SK-N-SH (cell line): ENCODE measurements at regions not wholly inside any gene's neighbourhood (a gene's known extent, or its start where the extent isn't known, plus 50 kb on each side); places are given as distances from the start of the nearest gene placed in this dataset.

Experiments used
- CTCF ChIA-PET: fragments of 300-600, 350-600 bp; formaldehyde crosslinking; extraction: SDS; loops from one replicate; lab custom pipeline; 2021; lab: Yijun Ruan, JAX
- POLR2A ChIA-PET: fragments of 350-600 bp; sonication (Branson Sonifier 250); formaldehyde crosslinking; extraction: SDS; loops from one replicate; lab custom pipeline; 2020; ENCODE audit warnings: antibody characterized with exemption, inconsistent platforms; lab: Yijun Ruan, JAX
- DNase-seq: peaks from one replicate; pipeline ENCODE4 v3.0.0; 2012
- H2AFZ ChIP-seq: fragments of 200-600 bp; sonication (generic); 2 replicates; pipeline ENCODE4 v1.8.1; 2016; ENCODE audit warnings: antibody characterized with exemption, mild to moderate bottlenecking, low read depth
- H3F3A ChIP-seq: fragments of 200-600 bp; sonication (generic); replicated peaks from 2 replicates; pipeline ENCODE3; 2016; ENCODE audit warnings: antibody characterized with exemption, mild to moderate bottlenecking; ENCODE audit not compliant: insufficient read depth
- H3K27ac ChIP-seq, 2 experiments: fragments of 200-500 bp in 1 of 2; fragments of 200-600 bp in 1 of 2; sonication (Bioruptor generic) in 1 of 2; sonication (generic), shearing (Covaris generic) in 1 of 2; 2 replicates each; pipeline versions ENCODE4 v1.5.1 to v1.6.1; 2014 to 2016; ENCODE audit warnings: low read depth in 2 of 2, inconsistent platforms in 1 of 2, low read length in 1 of 2, mild to moderate bottlenecking in 1 of 2, mixed read lengths in 1 of 2
- H3K27me3 ChIP-seq: fragments of 200-600 bp; sonication (generic), shearing (Covaris generic); 2 replicates; pipeline ENCODE4 v1.6.1; 2016; ENCODE audit warnings: mixed run types; ENCODE audit not compliant: insufficient read depth
- H3K36me3 ChIP-seq, 2 experiments: fragments of 200-500 bp in 1 of 2; fragments of 200-600 bp in 1 of 2; sonication (Bioruptor generic) in 1 of 2; sonication (generic) in 1 of 2; replicated peaks in 1 of 2; 2 replicates each; pipeline versions ENCODE3 to v1.5.1; 2014 to 2016; ENCODE audit warnings: low read length in 1 of 2, mild to moderate bottlenecking in 1 of 2; ENCODE audit not compliant: insufficient read depth in 2 of 2, control insufficient read depth in 1 of 2
- H3K4me1 ChIP-seq, 2 experiments: fragments of 200-500 bp in 1 of 2; fragments of 200-600 bp in 1 of 2; sonication (Bioruptor generic) in 1 of 2; sonication (generic), shearing (Covaris generic) in 1 of 2; 2 replicates each; pipeline versions ENCODE4 v1.5.1 to v1.6.1; 2014 to 2016; ENCODE audit warnings: low read depth in 1 of 2, low read length in 1 of 2, mixed run types in 1 of 2; ENCODE audit not compliant: insufficient read depth in 2 of 2, control insufficient read depth in 1 of 2
- H3K4me2 ChIP-seq: fragments of 200-600 bp; sonication (generic), shearing (Covaris generic); 2 replicates; pipeline ENCODE4 v1.6.1; 2017; ENCODE audit warnings: mixed run types
- H3K4me3 ChIP-seq, 2 experiments: fragments of 200-500 bp in 1 of 2; fragments of 200-600 bp in 1 of 2; sonication (Bioruptor generic) in 1 of 2; sonication (generic), shearing (Covaris generic) in 1 of 2; 2 replicates each; pipeline versions ENCODE4 v1.5.1 to v1.8.1; 2014 to 2016; ENCODE audit warnings: low read depth in 2 of 2, inconsistent platforms in 1 of 2, low read length in 1 of 2, mild to moderate bottlenecking in 1 of 2, mixed read lengths in 1 of 2, moderate library complexity in 1 of 2
- H3K79me2 ChIP-seq: fragments of 200-600 bp; sonication (generic); 2 replicates; pipeline ENCODE4 v1.8.1; 2017; ENCODE audit warnings: mild to moderate bottlenecking; ENCODE audit not compliant: insufficient read depth
- H3K9ac ChIP-seq: fragments of 200-600 bp; sonication (generic); 2 replicates; pipeline ENCODE4 v1.6.1; 2017; ENCODE audit warnings: mixed run types
- H3K9me2 ChIP-seq: fragments of 200-600 bp; sonication (generic); 2 replicates; pipeline ENCODE4 v1.6.1; 2017; ENCODE audit warnings: mixed run types
- H3K9me3 ChIP-seq: fragments of 200-600 bp; sonication (generic); 2 replicates; pipeline ENCODE4 v1.6.1; 2017; ENCODE audit warnings: mixed run types, mild to moderate bottlenecking, moderate library complexity
- H4K20me1 ChIP-seq: fragments of 200-600 bp; sonication (generic); 2 replicates; pipeline ENCODE4 v1.6.1; 2017; ENCODE audit warnings: mild to moderate bottlenecking, mixed run types; ENCODE audit not compliant: insufficient read depth
- ELF1 ChIP-seq: IDR thresholded peaks from 2 replicates; pipeline ENCODE4 v1.4.0; 2012
- EP300 ChIP-seq, 2 experiments: IDR thresholded peaks; 2 replicates each; pipeline versions ENCODE4 v1.4.0 to v1.6.1; 2012; ENCODE audit warnings: borderline replicate concordance in 1 of 2, low read depth in 1 of 2, low read length in 1 of 2
- GATA2 ChIP-seq: sonication (generic); formaldehyde crosslinking; IDR thresholded peaks from 2 replicates; pipeline ENCODE4 v1.5.0; 2020; ENCODE audit warnings: mild to moderate bottlenecking, missing genetic modification reagents
- MXI1 ChIP-seq: IDR thresholded peaks from 2 replicates; pipeline ENCODE4 v1.6.1; 2012; ENCODE audit warnings: mild to moderate bottlenecking, low read depth, low read length, improper control_type of control experiment
- RAD21 ChIP-seq: IDR thresholded peaks from 2 replicates; pipeline ENCODE4 v1.6.1; 2012; ENCODE audit warnings: mild to moderate bottlenecking, low read length
- RCOR1 ChIP-seq: fragments of 150-350 bp; IDR thresholded peaks from 2 replicates; pipeline ENCODE4 v1.6.1; 2017; ENCODE audit warnings: antibody characterized with exemption, low read length
- REST ChIP-seq: IDR thresholded peaks from 2 replicates; pipeline ENCODE4 v1.6.1; 2012; ENCODE audit warnings: mild to moderate bottlenecking, low read depth, low read length, moderate library complexity
- RFX5 ChIP-seq: IDR thresholded peaks from 2 replicates; pipeline ENCODE4 v1.6.1; 2012; ENCODE audit warnings: mild to moderate bottlenecking, improper control_type of control experiment, low read length
- SMC3 ChIP-seq: IDR thresholded peaks from 2 replicates; pipeline ENCODE4 v1.6.1; 2012; ENCODE audit warnings: low read depth, low read length, improper control_type of control experiment
- YY1 ChIP-seq: IDR thresholded peaks from 2 replicates; pipeline ENCODE4 v1.4.0; 2012; ENCODE audit warnings: low read depth, mild to moderate bottlenecking
- WGBS: methylation state at CpG from one replicate; pipeline ENCODE4 v1.1.6; 2017; ENCODE audit warnings: low lambda C conversion rate; 5-methylcytosine and 5-hydroxymethylcytosine counted together

- ChIA-PET CTCF (no interaction called here), POLR2A (no interaction called here)
- Histone ChIP-seq H3K9me2 (no peaks in the 10 kb centered on the region), H3K4me3 (no peak overlapping the region), H3K4me2 (no peak overlapping the region), H3K4me1 (peaks cover 0 to 6% of the 10 kb centered on the region in 2 experiments; a peak in 1 of 4 replicates), H3K9me3 (no peaks in the 10 kb centered on the region), H3K27ac (peak overlapping the region in 1 of 2 experiments; percentile 67; a peak in 2 of 4 replicates), H3K36me3 (no peaks in the 10 kb centered on the region), H3F3A (no peaks in the 10 kb centered on the region), H3K79me2 (no peaks in the 10 kb centered on the region), H2AFZ (no peak overlapping the region), H3K27me3 (no peaks in the 10 kb centered on the region), H4K20me1 (no peaks in the 10 kb centered on the region), H3K9ac (no peak overlapping the region)
- peak; percentile 12 for DNase-seq
- 52% methylated on average over 2 of the region's 2 CpGs for WGBS
- TF ChIP-seq SMC3 (no peak), ELF1 (no peak), EP300 (IDR thresholded peaks at IDR 0.05; ENCODE audit: borderline replicate concordance in 1 of 2, low read depth in 1 of 2, low read length in 1 of 2) (peak in 1 of 2 experiments; percentile 73; a peak in 1 of 4 replicates), GATA2 (CRISPR knock-in tag) (peak; percentile 84; the same call in 1 of the 2 replicates), RCOR1 (peak; percentile 8; the same call in 1 of the 2 replicates), MXI1 (no peak), REST (no peak), RFX5 (no peak)
These were observed 506.5 kb downstream of the ISL1 start for GRCh38 chr5:51889703-51890102.

GRCh38 chr5:51890435-51891116 lies 507.3 kb downstream of the ISL1 start:
- POLR2A ChIA-PET = no interaction called here
- DNase-seq = no peak
- no peaks in the 10 kb centered on the region for H3K27me3 ChIP-seq
- H3K36me3 ChIP-seq = no peaks in the 10 kb centered on the region
- peak overlapping the region in 1 of 2 experiments; percentile 67; a peak in 2 of 4 replicates for H3K27ac ChIP-seq
- no peaks in the 10 kb centered on the region for H3K79me2 ChIP-seq
- no peaks in the 10 kb centered on the region for H3K9me3 ChIP-seq
- no peak overlapping the region for H3K4me2 ChIP-seq
- 46% methylated on average over 5 of the region's 5 CpGs for WGBS
- H3K9ac ChIP-seq = no peak overlapping the region
- H4K20me1 ChIP-seq = no peaks in the 10 kb centered on the region
- no peak overlapping the region for H3K4me3 ChIP-seq
- H3K9me2 ChIP-seq = no peaks in the 10 kb centered on the region
- TF ChIP-seq YY1 = no peak
- TF ChIP-seq RCOR1 = no peak
- TF ChIP-seq GATA2 (CRISPR knock-in tag) = peak; percentile 82
- TF ChIP-seq RAD21 = no peak
- CTCF ChIA-PET = no interaction called here
- H2AFZ ChIP-seq = no peak overlapping the region
- H3K4me1 ChIP-seq = peaks cover 0 to 6% of the 10 kb centered on the region in 2 experiments; a peak in 1 of 4 replicates
- H3F3A ChIP-seq = no peaks in the 10 kb centered on the region
